ENCODE measurements at regions not wholly inside any gene's neighbourhood (a gene's known extent, or its start where the extent isn't known, plus 50 kb on each side); places are given as distances from the start of the nearest gene placed in this dataset.
A peak's percentile ranks its signal among the peaks of the same experiment; 100 is the strongest.

GRCh38 chr12:107976331-107976730, 152.8 kb upstream of the WSCD2 start:
- H3K36me3 Mint-ChIP-seq = no peaks in the 10 kb centered on the region
- H3K27me3 Mint-ChIP-seq = no peaks in the 10 kb centered on the region
- H3K9me3 Mint-ChIP-seq = no peaks in the 10 kb centered on the region
- no peaks in the 10 kb centered on the region for H3K4me1 Mint-ChIP-seq
- no peak overlapping the region for H3K4me3 Mint-ChIP-seq
- CTCF ChIA-PET = no interaction called here
- no peak overlapping the region for H3K27ac Mint-ChIP-seq
- DNase-seq = no peak

GRCh38 chr12:107978201-107978600, 150.9 kb upstream of the WSCD2 start:
- CTCF ChIA-PET = no interaction called here
- Mint-ChIP-seq H3K9me3 (no peaks in the 10 kb centered on the region), H3K36me3 (no peaks in the 10 kb centered on the region), H3K27ac (no peak overlapping the region), H3K4me1 (no peaks in the 10 kb centered on the region), H3K27me3 (no peaks in the 10 kb centered on the region), H3K4me3 (no peak overlapping the region)
- no peak for DNase-seq

- no peaks in the 10 kb centered on the region for H3K36me3 Mint-ChIP-seq
- H3K27ac Mint-ChIP-seq = no peak overlapping the region
- no peaks in the 10 kb centered on the region for H3K4me1 Mint-ChIP-seq
- no peaks in the 10 kb centered on the region for H3K9me3 Mint-ChIP-seq
- CTCF ChIA-PET = no interaction called here
- DNase-seq = no peak
- no peak overlapping the region for H3K4me3 Mint-ChIP-seq
- no peaks in the 10 kb centered on the region for H3K27me3 Mint-ChIP-seq
Observed at GRCh38 chr12:107978641-107979040, 150.4 kb upstream of the WSCD2 start.

- CTCF ChIA-PET = interaction anchor here (0.6 kb wide), 1 partner anchor 473 kb away, joined by 3 read pairs; no protein-coding TSS in a partner anchor
- no peak overlapping the region for H3K27ac Mint-ChIP-seq
- no peaks in the 10 kb centered on the region for H3K4me1 Mint-ChIP-seq
- no peaks in the 10 kb centered on the region for H3K36me3 Mint-ChIP-seq
- no peaks in the 10 kb centered on the region for H3K9me3 Mint-ChIP-seq
- H3K27me3 Mint-ChIP-seq = no peaks in the 10 kb centered on the region
- no peak for DNase-seq
- no peak overlapping the region for H3K4me3 Mint-ChIP-seq
Observed at GRCh38 chr12:107983756-107984472, 145.2 kb upstream of the WSCD2 start.

- DNase-seq = no peak
- Mint-ChIP-seq H3K27ac (no peak overlapping the region), H3K4me1 (no peaks in the 10 kb centered on the region), H3K4me3 (no peak overlapping the region), H3K36me3 (no peaks in the 10 kb centered on the region), H3K9me3 (no peaks in the 10 kb centered on the region), H3K27me3 (peaks cover 2% of the 10 kb centered on the region)
- CTCF ChIA-PET = no interaction called here
Observed at GRCh38 chr12:107984973-107985372, 144.1 kb upstream of the WSCD2 start.

GRCh38 chr12:107986183-107986582, 142.9 kb upstream of the WSCD2 start:
- no peak for DNase-seq
- Mint-ChIP-seq H3K36me3 (no peaks in the 10 kb centered on the region), H3K27me3 (peaks cover 3% of the 10 kb centered on the region), H3K4me3 (no peak overlapping the region), H3K27ac (no peak overlapping the region), H3K9me3 (no peaks in the 10 kb centered on the region), H3K4me1 (no peaks in the 10 kb centered on the region)
- CTCF ChIA-PET = no interaction called here

- Mint-ChIP-seq H3K27ac (no peak overlapping the region), H3K4me1 (no peaks in the 10 kb centered on the region), H3K27me3 (peaks cover 4% of the 10 kb centered on the region), H3K36me3 (no peaks in the 10 kb centered on the region), H3K9me3 (no peaks in the 10 kb centered on the region), H3K4me3 (no peak overlapping the region)
- peak; percentile 47 for DNase-seq
- CTCF ChIA-PET = interaction anchor here (0.8 to 1.6 kb wide), 8 partner anchors 10 to 1404 kb away, joined by 3 to 8 read pairs (median 4); no protein-coding TSS in a partner anchor
Observed at GRCh38 chr12:107990325-107990724, 138.8 kb upstream of the WSCD2 start.

- CTCF ChIA-PET = interaction anchor here (0.9 to 1.4 kb wide), 3 partner anchors 79 to 203 kb away, joined by 3 to 4 read pairs (median 3); no protein-coding TSS in a partner anchor
Observed at GRCh38 chr12:107992029-107992428, 137.1 kb upstream of the WSCD2 start.

GRCh38 chr12:107992870-107993451, 136.1 kb upstream of the WSCD2 start:
- CTCF ChIA-PET = interaction anchor here (1.2 to 1.7 kb wide), 3 partner anchors 71 to 464 kb away, joined by 4 read pairs; no protein-coding TSS in a partner anchor
- H3K4me3 Mint-ChIP-seq = no peak overlapping the region
- no peak for DNase-seq
- H3K27ac Mint-ChIP-seq = no peak overlapping the region
- no peaks in the 10 kb centered on the region for H3K4me1 Mint-ChIP-seq
- peaks cover 9% of the 10 kb centered on the region for H3K27me3 Mint-ChIP-seq
- H3K9me3 Mint-ChIP-seq = no peaks in the 10 kb centered on the region
- no peaks in the 10 kb centered on the region for H3K36me3 Mint-ChIP-seq

More at GRCh38 chr12:107992029-107992428, 137.1 kb upstream of the WSCD2 start:
- Mint-ChIP-seq H3K27me3 (peaks cover 9% of the 10 kb centered on the region), H3K4me1 (no peaks in the 10 kb centered on the region), H3K4me3 (no peak overlapping the region), H3K27ac (no peak overlapping the region), H3K9me3 (no peaks in the 10 kb centered on the region), H3K36me3 (no peaks in the 10 kb centered on the region)
- no peak for DNase-seq

- H3K4me3 Mint-ChIP-seq = no peak overlapping the region
- H3K4me1 Mint-ChIP-seq = no peaks in the 10 kb centered on the region
- H3K27me3 Mint-ChIP-seq = peaks cover 6% of the 10 kb centered on the region
- CTCF ChIA-PET = no interaction called here
- no peak overlapping the region for H3K27ac Mint-ChIP-seq
- no peak for DNase-seq
- H3K9me3 Mint-ChIP-seq = no peaks in the 10 kb centered on the region
- H3K36me3 Mint-ChIP-seq = no peaks in the 10 kb centered on the region
Observed at GRCh38 chr12:107998863-107999262, 130.2 kb upstream of the WSCD2 start.

GRCh38 chr12:108000111-108000510, 129.0 kb upstream of the WSCD2 start:
- H3K27me3 Mint-ChIP-seq = peaks cover 6% of the 10 kb centered on the region
- no peak overlapping the region for H3K4me3 Mint-ChIP-seq
- H3K36me3 Mint-ChIP-seq = no peaks in the 10 kb centered on the region
- CTCF ChIA-PET = no interaction called here
- H3K27ac Mint-ChIP-seq = no peak overlapping the region
- no peak for DNase-seq
- H3K9me3 Mint-ChIP-seq = no peaks in the 10 kb centered on the region
- H3K4me1 Mint-ChIP-seq = no peaks in the 10 kb centered on the region

GRCh38 chr12:108004319-108004718, 124.8 kb upstream of the WSCD2 start:
- no peaks in the 10 kb centered on the region for H3K27me3 Mint-ChIP-seq
- H3K4me3 Mint-ChIP-seq = no peak overlapping the region
- no peaks in the 10 kb centered on the region for H3K9me3 Mint-ChIP-seq
- no peak for DNase-seq
- CTCF ChIA-PET = no interaction called here
- H3K27ac Mint-ChIP-seq = no peak overlapping the region
- H3K36me3 Mint-ChIP-seq = no peaks in the 10 kb centered on the region
- H3K4me1 Mint-ChIP-seq = no peaks in the 10 kb centered on the region

- Mint-ChIP-seq H3K4me1 (no peaks in the 10 kb centered on the region), H3K36me3 (no peaks in the 10 kb centered on the region), H3K4me3 (no peak overlapping the region), H3K27me3 (peaks cover 3% of the 10 kb centered on the region), H3K9me3 (no peaks in the 10 kb centered on the region), H3K27ac (no peak overlapping the region)
- CTCF ChIA-PET = no interaction called here
- no peak for DNase-seq
Observed at GRCh38 chr12:108008163-108008905, 120.8 kb upstream of the WSCD2 start.

- H3K27ac Mint-ChIP-seq = no peak overlapping the region
- CTCF ChIA-PET = no interaction called here
- no peaks in the 10 kb centered on the region for H3K4me1 Mint-ChIP-seq
- H3K9me3 Mint-ChIP-seq = no peaks in the 10 kb centered on the region
- H3K36me3 Mint-ChIP-seq = no peaks in the 10 kb centered on the region
- no peak for DNase-seq
- H3K4me3 Mint-ChIP-seq = no peak overlapping the region
- peaks cover 3% of the 10 kb centered on the region for H3K27me3 Mint-ChIP-seq
Observed at GRCh38 chr12:108009442-108010070, 119.5 kb upstream of the WSCD2 start.

All from activated naive CD4-positive, alpha-beta T cell treated with anti-CD3 and anti-CD28 coated beads, Interleukin-2, amount 10 ng/mL, durations not matched to agents 7 days and 5 days (primary cell).